Transverse colon (tissue), 4 donors: ENCODE measurements at regions not wholly inside any gene's neighbourhood (a gene's known extent, or its start where the extent isn't known, plus 50 kb on each side); places are given as distances from the start of the nearest gene placed in this dataset.

Source experiments
- POLR2A ChIP-seq: fragments of 450-650 bp; IDR thresholded peaks from one replicate; pipeline ENCODE4 v1.6.1; 2016; ENCODE audit warnings: antibody characterized with exemption, mild to moderate bottlenecking, moderate library complexity
- POLR2AphosphoS5 ChIP-seq, 3 donors: sonication (generic); formaldehyde crosslinking; IDR thresholded peaks; one replicate each; pipeline ENCODE4 v1.6.1; 2016; ENCODE audit warnings: antibody characterized with exemption in 3 of 3
- TF ChIP-seq, protein P1 (sequence below), 5 experiments: fragments of 200-600 bp in 3 of 5; fragments of 450-650 bp in 2 of 5; sonication (generic) in 3 of 5; IDR thresholded peaks; 1 replicate in 2 of 5; 2 replicates in 3 of 5; pipeline ENCODE4 v1.5.1; 2016 to 2017; ENCODE audit warnings: antibody characterized with exemption in 5 of 5, inconsistent platforms in 3 of 5, mild to moderate bottlenecking in 2 of 5, moderate library complexity in 1 of 5

DNA sequence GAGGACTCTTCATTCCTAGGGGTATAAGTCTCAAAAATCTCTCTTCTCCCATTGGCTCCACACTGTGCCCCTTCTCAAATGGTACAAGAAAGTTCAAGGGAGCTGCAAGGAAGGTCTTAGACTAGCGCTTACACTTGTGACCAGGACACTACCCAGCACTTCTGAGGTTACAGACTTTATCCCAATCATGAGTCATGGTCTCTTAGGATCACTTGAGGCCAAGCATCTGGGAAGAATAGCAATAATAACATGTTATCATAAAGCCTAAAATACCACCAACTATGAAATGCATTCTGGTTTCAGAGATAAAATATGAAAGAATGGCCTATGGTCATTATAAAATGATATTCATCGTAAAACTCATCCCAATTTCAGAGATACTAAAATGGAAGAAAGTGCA is 309.9 kb upstream of the PKDCC start:
- TF ChIP-seq, protein P1, sequence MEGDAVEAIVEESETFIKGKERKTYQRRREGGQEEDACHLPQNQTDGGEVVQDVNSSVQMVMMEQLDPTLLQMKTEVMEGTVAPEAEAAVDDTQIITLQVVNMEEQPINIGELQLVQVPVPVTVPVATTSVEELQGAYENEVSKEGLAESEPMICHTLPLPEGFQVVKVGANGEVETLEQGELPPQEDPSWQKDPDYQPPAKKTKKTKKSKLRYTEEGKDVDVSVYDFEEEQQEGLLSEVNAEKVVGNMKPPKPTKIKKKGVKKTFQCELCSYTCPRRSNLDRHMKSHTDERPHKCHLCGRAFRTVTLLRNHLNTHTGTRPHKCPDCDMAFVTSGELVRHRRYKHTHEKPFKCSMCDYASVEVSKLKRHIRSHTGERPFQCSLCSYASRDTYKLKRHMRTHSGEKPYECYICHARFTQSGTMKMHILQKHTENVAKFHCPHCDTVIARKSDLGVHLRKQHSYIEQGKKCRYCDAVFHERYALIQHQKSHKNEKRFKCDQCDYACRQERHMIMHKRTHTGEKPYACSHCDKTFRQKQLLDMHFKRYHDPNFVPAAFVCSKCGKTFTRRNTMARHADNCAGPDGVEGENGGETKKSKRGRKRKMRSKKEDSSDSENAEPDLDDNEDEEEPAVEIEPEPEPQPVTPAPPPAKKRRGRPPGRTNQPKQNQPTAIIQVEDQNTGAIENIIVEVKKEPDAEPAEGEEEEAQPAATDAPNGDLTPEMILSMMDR (IDR thresholded peaks at IDR 0.05): no peak
- TF ChIP-seq POLR2A: no peak
- TF ChIP-seq POLR2AphosphoS5 (IDR thresholded peaks at IDR 0.05): no peak
